Gastrocnemius medialis (tissue), 4 donors: ENCODE measurements at regions not wholly inside any gene's neighbourhood (a gene's known extent, or its start where the extent isn't known, plus 50 kb on each side); places are given as distances from the start of the nearest gene placed in this dataset.

Source experiments
- CTCF ChIP-seq, 5 experiments: fragments of 450-650 bp in 3 of 5; fragments of 200-600 bp in 2 of 5; sonication (generic) in 2 of 5; IDR thresholded peaks in 4 of 5; conservative IDR thresholded peaks in 1 of 5; 1 replicate in 4 of 5; 2 replicates in 1 of 5; pipeline ENCODE4 v1.5.1; 2016 to 2019; ENCODE audit warnings: antibody characterized with exemption in 5 of 5, mild to moderate bottlenecking in 3 of 5, moderate library complexity in 3 of 5
- POLR2A ChIP-seq, 2 donors: fragments of 450-650 bp; IDR thresholded peaks; one replicate each; pipeline ENCODE4 v1.6.1; 2017; ENCODE audit warnings: antibody characterized with exemption in 2 of 2, mild to moderate bottlenecking in 2 of 2, moderate library complexity in 2 of 2

DNA sequence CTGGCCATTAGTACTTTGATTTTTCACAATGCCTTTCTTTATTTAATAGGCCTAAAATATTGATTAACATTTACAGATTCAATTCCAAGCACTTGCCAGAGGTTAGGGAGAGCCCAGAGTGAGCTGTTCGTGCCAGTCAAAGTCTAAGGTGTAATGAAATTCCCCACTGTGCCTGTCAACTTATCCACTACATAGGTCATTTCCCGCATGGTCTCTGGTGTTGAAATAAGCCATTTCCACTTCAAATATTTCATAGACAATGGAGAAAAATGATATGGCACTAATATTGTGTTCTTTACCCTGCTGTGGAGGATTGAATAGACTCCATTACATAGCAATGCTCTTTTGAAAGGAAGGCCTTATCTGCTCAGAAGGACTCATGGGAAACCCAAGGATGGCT, 978.1 kb upstream of the CELF2 start:
- no peak for TF ChIP-seq CTCF (IDR thresholded peaks at IDR 0.05 in 4 of 5, conservative IDR thresholded peaks at IDR 0.05 in 1 of 5)
- TF ChIP-seq POLR2A (IDR thresholded peaks at IDR 0.05), result no peak
